GM06990 (cell line): ENCODE measurements at regions not wholly inside any gene's neighbourhood (a gene's known extent, or its start where the extent isn't known, plus 50 kb on each side); places are given as distances from the start of the nearest gene placed in this dataset.

Experiments
- DNase-seq: peaks from one replicate; pipeline ENCODE4 v3.0.0-alpha.2; 2011; ENCODE audit not compliant: insufficient read length; ENCODE audit errors: extremely low read depth
- H3K27me3 ChIP-seq: replicated peaks from 2 replicates; pipeline ENCODE4 v1.6.0; 2011; ENCODE audit warnings: low read length; ENCODE audit not compliant: control insufficient read depth, insufficient read depth
- H3K36me3 ChIP-seq: 2 replicates; pipeline ENCODE4 v1.5.1; 2011; ENCODE audit warnings: low read length; ENCODE audit not compliant: control insufficient read depth, insufficient read depth
- H3K4me3 ChIP-seq: replicated peaks from 2 replicates; pipeline ENCODE4 v1.5.1; 2011; ENCODE audit warnings: low read depth, mild to moderate bottlenecking, control low read depth, low read length
- TF ChIP-seq, protein P1 (sequence below): IDR thresholded peaks from 2 replicates; pipeline ENCODE4 v1.5.1; 2011; ENCODE audit warnings: low read length, control low read depth, mild to moderate bottlenecking, inconsistent platforms; ENCODE audit not compliant: insufficient read depth, poor library complexity, severe bottlenecking

DNA sequence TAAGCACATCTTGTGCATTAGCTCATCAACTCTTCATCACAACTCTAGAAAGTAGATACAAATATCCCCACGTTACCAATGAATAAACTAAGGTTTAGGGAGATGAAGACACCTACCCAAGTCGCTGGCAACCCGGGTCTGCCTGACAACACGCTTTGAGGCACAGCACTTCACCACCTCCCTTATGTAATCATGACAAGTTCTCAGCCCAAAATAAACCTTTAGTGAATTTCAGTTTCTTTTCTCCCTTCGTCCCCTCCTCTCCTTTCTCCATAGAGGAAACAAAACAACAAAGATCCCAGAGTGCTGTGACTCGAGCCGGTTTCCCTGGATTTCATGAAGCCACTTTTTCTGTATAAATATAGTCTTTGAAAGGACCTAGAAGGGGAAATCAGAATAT, 105.4 kb downstream of the MAFB start:
- no peak for DNase-seq
- no peaks in the 10 kb centered on the region; the same call in 1 of the 2 replicates for H3K27me3 ChIP-seq
- TF ChIP-seq, protein P1, sequence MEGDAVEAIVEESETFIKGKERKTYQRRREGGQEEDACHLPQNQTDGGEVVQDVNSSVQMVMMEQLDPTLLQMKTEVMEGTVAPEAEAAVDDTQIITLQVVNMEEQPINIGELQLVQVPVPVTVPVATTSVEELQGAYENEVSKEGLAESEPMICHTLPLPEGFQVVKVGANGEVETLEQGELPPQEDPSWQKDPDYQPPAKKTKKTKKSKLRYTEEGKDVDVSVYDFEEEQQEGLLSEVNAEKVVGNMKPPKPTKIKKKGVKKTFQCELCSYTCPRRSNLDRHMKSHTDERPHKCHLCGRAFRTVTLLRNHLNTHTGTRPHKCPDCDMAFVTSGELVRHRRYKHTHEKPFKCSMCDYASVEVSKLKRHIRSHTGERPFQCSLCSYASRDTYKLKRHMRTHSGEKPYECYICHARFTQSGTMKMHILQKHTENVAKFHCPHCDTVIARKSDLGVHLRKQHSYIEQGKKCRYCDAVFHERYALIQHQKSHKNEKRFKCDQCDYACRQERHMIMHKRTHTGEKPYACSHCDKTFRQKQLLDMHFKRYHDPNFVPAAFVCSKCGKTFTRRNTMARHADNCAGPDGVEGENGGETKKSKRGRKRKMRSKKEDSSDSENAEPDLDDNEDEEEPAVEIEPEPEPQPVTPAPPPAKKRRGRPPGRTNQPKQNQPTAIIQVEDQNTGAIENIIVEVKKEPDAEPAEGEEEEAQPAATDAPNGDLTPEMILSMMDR, result no peak
- no peak overlapping the region for H3K4me3 ChIP-seq
- no peaks in the 10 kb centered on the region for H3K36me3 ChIP-seq

DNA sequence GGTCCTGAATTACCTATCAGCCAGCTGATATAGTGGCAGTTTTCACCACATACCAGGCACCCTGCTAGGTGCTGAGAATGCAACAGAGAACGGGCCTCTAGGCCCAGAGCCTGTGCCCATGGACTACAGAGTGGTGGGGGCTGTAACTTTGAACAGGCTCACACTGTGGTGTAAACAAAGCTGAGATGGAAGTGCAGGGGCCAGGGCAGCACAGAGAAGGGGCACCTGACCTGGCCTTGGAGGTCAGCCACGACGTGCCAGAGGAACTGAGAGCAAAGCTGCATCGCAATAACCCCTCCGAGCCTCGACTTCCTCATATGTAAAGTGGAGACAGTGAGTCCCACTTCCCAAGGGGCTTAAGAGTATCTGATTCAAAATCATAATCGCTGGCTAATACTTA, 105.8 kb downstream of the MAFB start:
- H3K4me3 ChIP-seq, result no peak overlapping the region
- DNase-seq, result no peak
- TF ChIP-seq, protein P1, result no peak
- H3K27me3 ChIP-seq, result peaks cover 1% of the 10 kb centered on the region; the same call in 1 of the 2 replicates
- no peaks in the 10 kb centered on the region for H3K36me3 ChIP-seq

DNA sequence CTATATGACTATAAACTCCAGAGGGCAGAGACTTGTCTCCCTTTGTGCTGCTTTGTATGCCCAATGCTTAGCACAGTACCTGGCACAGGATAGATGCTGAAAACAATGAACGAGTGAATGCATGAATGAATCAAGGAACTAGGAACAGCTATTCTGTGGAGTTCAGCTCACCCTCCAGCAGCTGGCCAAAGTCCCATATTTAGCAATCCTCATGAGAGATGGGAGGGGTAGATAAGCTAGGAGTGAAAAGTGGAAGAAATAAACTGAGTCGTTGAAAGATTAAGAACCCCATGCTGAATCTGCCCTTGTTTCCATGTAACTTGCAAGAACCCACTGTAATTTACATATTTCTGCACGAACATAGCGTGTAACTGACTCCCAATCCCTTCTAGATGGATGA, 106.5 kb downstream of the MAFB start:
- no peak for DNase-seq
- Histone ChIP-seq H3K4me3 (no peak overlapping the region), H3K27me3 (peaks cover 1% of the 10 kb centered on the region; the same call in 1 of the 2 replicates), H3K36me3 (no peaks in the 10 kb centered on the region)
- TF ChIP-seq, protein P1, result no peak

DNA sequence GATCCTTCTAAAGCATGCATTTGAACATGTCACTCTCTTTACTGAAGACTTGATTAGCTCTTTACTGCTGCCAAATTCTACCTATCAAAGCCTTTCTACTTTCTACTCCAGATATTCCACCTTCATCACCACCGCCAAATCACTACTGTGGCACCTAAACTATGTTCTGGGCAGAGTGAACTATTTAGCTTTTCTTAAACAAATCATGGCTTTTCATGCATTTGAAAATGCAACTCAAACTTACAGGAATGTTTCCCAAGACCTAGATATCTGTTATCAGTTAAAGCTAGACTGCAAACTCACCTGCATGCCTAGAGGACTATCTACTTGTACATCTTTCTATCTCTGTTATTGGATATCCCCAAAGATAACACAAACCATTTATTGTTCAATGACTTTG, 109.3 kb downstream of the MAFB start:
- TF ChIP-seq, protein P1, result no peak
- Histone ChIP-seq H3K36me3 (no peaks in the 10 kb centered on the region), H3K27me3 (0 out of 2 replicates have a peak, but pooled peaks cover 1% of the 10 kb centered on the region), H3K4me3 (no peak overlapping the region)
- DNase-seq, result no peak

DNA sequence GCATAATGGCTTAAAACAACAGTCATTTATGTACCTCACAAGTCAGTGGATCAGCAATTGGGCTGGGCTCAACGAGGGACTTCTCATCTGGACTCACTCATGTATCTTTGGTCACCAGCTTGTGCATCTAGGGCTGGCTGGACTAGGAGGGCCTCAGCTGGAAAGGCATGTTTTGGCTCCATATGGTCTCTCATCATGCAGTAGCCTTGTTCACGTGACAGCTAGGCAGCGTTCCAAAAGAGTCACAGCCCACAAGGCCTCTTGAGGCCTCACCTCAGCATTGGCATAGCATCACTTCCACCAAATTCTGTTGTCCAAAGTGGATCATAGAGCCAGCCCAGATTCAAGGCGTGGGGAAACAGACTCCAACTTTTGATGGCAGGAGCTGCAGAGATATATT, 110.1 kb downstream of the MAFB start:
- H3K27me3 ChIP-seq, result 0 out of 2 replicates have a peak, but pooled peaks cover 1% of the 10 kb centered on the region
- no peak overlapping the region for H3K4me3 ChIP-seq
- TF ChIP-seq, protein P1, result no peak
- DNase-seq, result no peak
- H3K36me3 ChIP-seq, result no peaks in the 10 kb centered on the region

DNA sequence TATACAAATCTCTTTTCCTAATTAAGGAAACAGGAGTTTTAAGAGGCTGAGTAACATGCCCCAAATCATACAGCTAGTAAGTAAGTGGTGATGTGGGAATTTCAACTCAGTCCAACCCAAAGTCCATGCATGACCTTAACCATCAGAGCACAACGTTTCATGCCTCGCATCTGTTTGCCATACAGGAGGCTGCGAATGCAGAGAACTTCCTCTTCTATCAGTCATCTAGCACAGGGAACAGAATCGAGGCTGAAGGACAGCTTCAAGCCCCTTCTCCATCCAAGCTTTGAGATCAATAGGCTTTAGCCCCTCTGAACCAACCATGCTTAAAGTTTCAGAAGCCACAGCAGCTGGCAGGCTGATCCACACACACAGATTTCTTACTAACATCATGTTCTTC, 113.2 kb downstream of the MAFB start:
- Histone ChIP-seq H3K4me3 (no peak overlapping the region), H3K27me3 (0 out of 2 replicates have a peak, but pooled peaks cover 1% of the 10 kb centered on the region), H3K36me3 (no peaks in the 10 kb centered on the region)
- no peak for DNase-seq
- TF ChIP-seq, protein P1, result no peak
